ENCODE measurements at regions not wholly inside any gene's neighbourhood (a gene's known extent, or its start where the extent isn't known, plus 50 kb on each side); places are given as distances from the start of the nearest gene placed in this dataset.

DNA sequence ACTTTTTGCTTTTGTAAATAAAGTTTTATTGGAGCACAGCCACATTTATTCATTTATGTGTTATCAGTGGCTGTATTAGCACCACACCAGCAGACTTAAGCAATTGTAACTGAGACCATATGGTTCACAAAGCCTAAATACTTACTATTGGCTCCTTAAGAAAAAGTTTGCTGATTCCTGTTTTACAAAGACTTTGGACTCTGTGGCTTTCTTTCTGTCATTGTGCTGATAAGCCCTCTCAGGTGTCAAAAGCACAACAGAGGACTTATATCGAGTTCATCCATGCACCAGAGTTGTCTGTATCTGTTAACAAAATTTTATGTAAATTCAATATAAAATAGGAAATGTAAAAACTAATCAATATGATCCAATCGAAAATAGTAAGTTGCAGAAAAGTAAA is 55.6 kb upstream of the PCSK5 start:
- Histone ChIP-seq H2BK15ac (ENCODE audit: low read depth, low read length) (no peak overlapping the region), H2AFZ (ENCODE audit: low read length) (no peak overlapping the region), H3K23me2 (ENCODE audit: insufficient read length, low read depth, low read length, poor library complexity, severe bottlenecking) (no peaks in the 10 kb centered on the region), H2BK20ac (ENCODE audit: low read depth, low read length, poor library complexity, severe bottlenecking) (no peak overlapping the region), H3K4me2 (ENCODE audit: insufficient read depth, insufficient read length, low read length) (no peak overlapping the region), H3K56ac (ENCODE audit: insufficient read length, low read depth, low read length) (no peak overlapping the region), H3K14ac (ENCODE audit: insufficient read depth, low read length) (no peak overlapping the region), H3K79me2 (ENCODE audit: insufficient read depth, low read length) (no peaks in the 10 kb centered on the region), H2BK12ac (ENCODE audit: insufficient read length, low read depth, low read length) (no peak overlapping the region), H2BK120ac (ENCODE audit: low read depth, low read length, poor library complexity, severe bottlenecking) (no peak overlapping the region), H3K4me1 (ENCODE audit: insufficient read depth, low read length) (no peaks in the 10 kb centered on the region), H4K91ac (ENCODE audit: insufficient read length, low read depth, low read length) (no peak overlapping the region), H3K23ac (ENCODE audit: insufficient read length, low read depth, low read length) (no peak overlapping the region), H3K4ac (ENCODE audit: low read depth, low read length) (no peak overlapping the region), H2BK5ac (ENCODE audit: insufficient read length, low read length) (no peak overlapping the region), H3K18ac (ENCODE audit: insufficient read length, low read depth, low read length) (no peak overlapping the region), H3K79me1 (ENCODE audit: insufficient read depth, low read depth, low read length, poor library complexity, severe bottlenecking) (no peaks in the 10 kb centered on the region), H4K8ac (replicated peaks; ENCODE audit: insufficient read length, low read depth, low read length) (no peak overlapping the region), H3K9ac (ENCODE audit: extremely low read depth, insufficient read length, low read length) (no peak overlapping the region), H3T11ph (ENCODE audit: low read length) (no peak overlapping the region), H3K27ac (ENCODE audit: insufficient read length, low read depth, low read length) (no peak overlapping the region), H4K20me1 (ENCODE audit: control insufficient read depth, insufficient read depth, insufficient read length) (no peaks in the 10 kb centered on the region), H4K5ac (ENCODE audit: insufficient read length, low read depth, low read length) (no peak overlapping the region), H3K27me3 (ENCODE audit: insufficient read depth, low read length) (no peaks in the 10 kb centered on the region), H2AK5ac (ENCODE audit: insufficient read length, low read length) (no peak overlapping the region), H3K9me3 (ENCODE audit: control insufficient read depth, low read depth, low read length) (no peaks in the 10 kb centered on the region)
- no peak overlapping the region for H3K27ac Mint-ChIP-seq
- no peaks in the 10 kb centered on the region for H3K36me3 Mint-ChIP-seq (ENCODE audit: insufficient read depth in 1 of 3, low read depth in 3 of 3)
- DNase-seq, result no peak
- H3K9me3 Mint-ChIP-seq, result no peaks in the 10 kb centered on the region; a peak in 1 of 5 replicates
- peaks cover 5 to 6% of the 10 kb centered on the region in 2 experiments for H3K4me1 Mint-ChIP-seq
- no CpG with 5 or more reads among the region's 2 CpGs for WGBS (ENCODE audit: extremely low coverage, insufficient read length, low lambda C conversion rate)
- TF ChIP-seq, protein P1, sequence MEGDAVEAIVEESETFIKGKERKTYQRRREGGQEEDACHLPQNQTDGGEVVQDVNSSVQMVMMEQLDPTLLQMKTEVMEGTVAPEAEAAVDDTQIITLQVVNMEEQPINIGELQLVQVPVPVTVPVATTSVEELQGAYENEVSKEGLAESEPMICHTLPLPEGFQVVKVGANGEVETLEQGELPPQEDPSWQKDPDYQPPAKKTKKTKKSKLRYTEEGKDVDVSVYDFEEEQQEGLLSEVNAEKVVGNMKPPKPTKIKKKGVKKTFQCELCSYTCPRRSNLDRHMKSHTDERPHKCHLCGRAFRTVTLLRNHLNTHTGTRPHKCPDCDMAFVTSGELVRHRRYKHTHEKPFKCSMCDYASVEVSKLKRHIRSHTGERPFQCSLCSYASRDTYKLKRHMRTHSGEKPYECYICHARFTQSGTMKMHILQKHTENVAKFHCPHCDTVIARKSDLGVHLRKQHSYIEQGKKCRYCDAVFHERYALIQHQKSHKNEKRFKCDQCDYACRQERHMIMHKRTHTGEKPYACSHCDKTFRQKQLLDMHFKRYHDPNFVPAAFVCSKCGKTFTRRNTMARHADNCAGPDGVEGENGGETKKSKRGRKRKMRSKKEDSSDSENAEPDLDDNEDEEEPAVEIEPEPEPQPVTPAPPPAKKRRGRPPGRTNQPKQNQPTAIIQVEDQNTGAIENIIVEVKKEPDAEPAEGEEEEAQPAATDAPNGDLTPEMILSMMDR (conservative IDR thresholded peaks at IDR 0.05), result no peak
- no peaks in the 10 kb centered on the region for H3K27me3 Mint-ChIP-seq (ENCODE audit: low read depth)
- no peak overlapping the region for H3K4me3 Mint-ChIP-seq

Data from H9 (cell line).